Tibial nerve (tissue), 4 donors: ENCODE measurements at regions not wholly inside any gene's neighbourhood (a gene's known extent, or its start where the extent isn't known, plus 50 kb on each side); places are given as distances from the start of the nearest gene placed in this dataset.

Experiments
- EP300 ChIP-seq, 2 donors: sonication (generic); formaldehyde crosslinking; IDR thresholded peaks; one replicate each; pipeline ENCODE4 v1.6.1; 2017; ENCODE audit warnings: antibody characterized with exemption in 2 of 2, mild to moderate bottlenecking in 1 of 2
- POLR2A ChIP-seq, 2 donors: fragments of 450-650 bp; IDR thresholded peaks; one replicate each; pipeline ENCODE4 v1.6.1; 2017; ENCODE audit warnings: antibody characterized with exemption in 2 of 2, mild to moderate bottlenecking in 2 of 2, moderate library complexity in 2 of 2
- TF ChIP-seq, protein P1 (sequence below), 5 experiments: fragments of 200-600 bp in 3 of 5; fragments of 450-650 bp in 2 of 5; sonication (generic) in 3 of 5; IDR thresholded peaks; one replicate each; pipeline ENCODE4 v1.5.1; 2016 to 2019; ENCODE audit warnings: antibody characterized with exemption in 5 of 5, mild to moderate bottlenecking in 3 of 5, moderate library complexity in 2 of 5

DNA sequence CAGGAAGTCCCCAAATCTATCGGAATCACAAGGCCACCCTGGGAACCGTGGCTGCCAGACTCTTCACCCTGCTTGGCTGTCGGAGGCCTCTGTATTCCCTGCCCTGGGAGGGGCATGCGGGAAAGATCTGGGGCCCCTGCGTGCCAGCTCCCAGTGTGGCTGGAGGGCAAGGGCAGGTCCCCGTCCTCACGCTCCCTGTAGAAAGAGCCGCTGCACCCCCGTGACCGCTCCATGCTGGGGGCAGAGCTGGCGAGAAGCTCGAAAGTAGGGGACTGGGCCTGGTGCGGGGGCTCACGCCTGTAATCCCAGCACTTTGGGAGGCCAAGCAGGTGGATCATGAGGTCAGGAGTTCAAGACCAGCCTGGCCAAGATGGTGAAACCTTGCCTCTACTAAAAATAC lies 208.4 kb upstream of the SOX1 start:
- TF ChIP-seq, protein P1, sequence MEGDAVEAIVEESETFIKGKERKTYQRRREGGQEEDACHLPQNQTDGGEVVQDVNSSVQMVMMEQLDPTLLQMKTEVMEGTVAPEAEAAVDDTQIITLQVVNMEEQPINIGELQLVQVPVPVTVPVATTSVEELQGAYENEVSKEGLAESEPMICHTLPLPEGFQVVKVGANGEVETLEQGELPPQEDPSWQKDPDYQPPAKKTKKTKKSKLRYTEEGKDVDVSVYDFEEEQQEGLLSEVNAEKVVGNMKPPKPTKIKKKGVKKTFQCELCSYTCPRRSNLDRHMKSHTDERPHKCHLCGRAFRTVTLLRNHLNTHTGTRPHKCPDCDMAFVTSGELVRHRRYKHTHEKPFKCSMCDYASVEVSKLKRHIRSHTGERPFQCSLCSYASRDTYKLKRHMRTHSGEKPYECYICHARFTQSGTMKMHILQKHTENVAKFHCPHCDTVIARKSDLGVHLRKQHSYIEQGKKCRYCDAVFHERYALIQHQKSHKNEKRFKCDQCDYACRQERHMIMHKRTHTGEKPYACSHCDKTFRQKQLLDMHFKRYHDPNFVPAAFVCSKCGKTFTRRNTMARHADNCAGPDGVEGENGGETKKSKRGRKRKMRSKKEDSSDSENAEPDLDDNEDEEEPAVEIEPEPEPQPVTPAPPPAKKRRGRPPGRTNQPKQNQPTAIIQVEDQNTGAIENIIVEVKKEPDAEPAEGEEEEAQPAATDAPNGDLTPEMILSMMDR (IDR thresholded peaks at IDR 0.05) = no peak
- no peak for TF ChIP-seq POLR2A (IDR thresholded peaks at IDR 0.05)
- no peak for TF ChIP-seq EP300 (IDR thresholded peaks at IDR 0.05)
